ENCODE measurements at regions not wholly inside any gene's neighbourhood (a gene's known extent, or its start where the extent isn't known, plus 50 kb on each side); places are given as distances from the start of the nearest gene placed in this dataset.

GRCh38 chr1:59045636-59046035 is 251.3 kb upstream of the FGGY start:
- TF ChIP-seq CTCF (IDR thresholded peaks at IDR 0.05): no peak
- TF ChIP-seq POLR2A (IDR thresholded peaks at IDR 0.05): no peak
- TF ChIP-seq POLR2AphosphoS5 (IDR thresholded peaks at IDR 0.05): no peak
- no peak for TF ChIP-seq EP300 (IDR thresholded peaks at IDR 0.05)

Measured in sigmoid colon (tissue), 4 donors.